ENCODE measurements at regions not wholly inside any gene's neighbourhood (a gene's known extent, or its start where the extent isn't known, plus 50 kb on each side); places are given as distances from the start of the nearest gene placed in this dataset.

DNA sequence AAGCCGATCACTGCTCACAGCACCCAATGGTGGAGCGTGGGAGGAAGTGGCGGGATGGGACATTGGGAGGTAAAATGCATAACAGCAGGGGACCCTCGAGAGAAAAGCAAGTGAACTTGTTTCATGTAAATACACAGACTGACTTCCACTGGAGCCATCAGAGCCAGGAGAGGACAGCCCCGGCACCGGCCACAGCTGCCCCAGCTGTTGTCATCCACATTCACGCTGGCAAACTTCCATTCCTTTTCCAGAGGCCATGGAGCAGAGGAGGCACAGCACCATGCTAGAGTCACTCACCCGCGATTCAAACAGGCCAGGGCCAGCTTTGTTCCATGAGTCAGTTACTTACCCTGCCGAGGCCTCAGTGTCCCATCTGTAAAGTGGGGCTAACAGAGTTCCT, 610.9 kb upstream of the SALL3 start:
- H3K36me3 Mint-ChIP-seq = no peaks in the 10 kb centered on the region
- H3K4me3 Mint-ChIP-seq = no peak overlapping the region
- H3K9me3 Mint-ChIP-seq = no peaks in the 10 kb centered on the region
- H3K4me1 Mint-ChIP-seq = no peaks in the 10 kb centered on the region
- H3K27ac Mint-ChIP-seq = no peak overlapping the region
- no peaks in the 10 kb centered on the region for H3K27me3 Mint-ChIP-seq

DNA sequence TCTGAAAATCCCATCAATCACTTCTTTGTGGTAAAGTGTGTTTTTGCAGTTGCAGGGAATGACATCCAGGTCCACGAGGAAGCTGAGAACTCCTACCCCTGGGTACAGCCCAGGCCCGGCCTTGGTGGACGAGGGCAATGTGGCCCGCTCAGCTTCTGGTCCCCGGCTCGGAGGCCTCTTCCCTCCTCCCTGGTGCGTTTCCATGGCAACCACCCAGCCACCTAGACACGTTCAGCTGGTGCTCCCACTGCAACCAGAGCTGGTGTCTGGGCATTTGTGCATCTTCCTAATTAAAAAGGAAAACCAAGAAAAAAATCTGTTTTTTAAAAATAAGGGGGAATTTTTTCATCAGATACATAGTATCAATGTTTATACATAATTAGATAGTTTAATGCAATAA, 603.6 kb upstream of the SALL3 start:
- H3K27me3 Mint-ChIP-seq = no peaks in the 10 kb centered on the region
- H3K27ac Mint-ChIP-seq = no peak overlapping the region
- no peaks in the 10 kb centered on the region for H3K4me1 Mint-ChIP-seq
- H3K36me3 Mint-ChIP-seq = no peaks in the 10 kb centered on the region
- no peak overlapping the region for H3K4me3 Mint-ChIP-seq
- no peaks in the 10 kb centered on the region for H3K9me3 Mint-ChIP-seq

DNA sequence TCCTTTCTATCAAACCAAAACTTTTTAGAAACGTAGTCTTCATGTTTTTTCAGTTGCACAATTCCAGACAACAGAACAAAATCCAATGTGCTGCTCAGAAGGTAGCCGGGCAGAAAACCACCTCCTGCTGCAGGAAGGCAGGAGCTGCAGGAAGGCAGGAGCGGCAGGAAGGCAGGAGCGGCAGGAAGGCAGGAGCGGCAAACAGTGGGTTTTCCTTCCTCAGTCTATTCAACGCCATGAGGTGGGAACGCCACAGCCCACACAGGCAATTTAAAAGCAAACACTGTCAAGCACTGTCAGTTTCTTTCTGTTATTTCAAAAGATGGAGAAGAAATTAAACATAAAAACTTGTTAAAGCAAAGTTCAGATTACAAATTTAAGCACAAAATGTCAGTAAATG, 601.2 kb upstream of the SALL3 start:
- H3K27me3 Mint-ChIP-seq = no peaks in the 10 kb centered on the region
- H3K27ac Mint-ChIP-seq = no peak overlapping the region
- no peak overlapping the region for H3K4me3 Mint-ChIP-seq
- no peaks in the 10 kb centered on the region for H3K4me1 Mint-ChIP-seq
- no peaks in the 10 kb centered on the region for H3K36me3 Mint-ChIP-seq
- no peaks in the 10 kb centered on the region for H3K9me3 Mint-ChIP-seq

DNA sequence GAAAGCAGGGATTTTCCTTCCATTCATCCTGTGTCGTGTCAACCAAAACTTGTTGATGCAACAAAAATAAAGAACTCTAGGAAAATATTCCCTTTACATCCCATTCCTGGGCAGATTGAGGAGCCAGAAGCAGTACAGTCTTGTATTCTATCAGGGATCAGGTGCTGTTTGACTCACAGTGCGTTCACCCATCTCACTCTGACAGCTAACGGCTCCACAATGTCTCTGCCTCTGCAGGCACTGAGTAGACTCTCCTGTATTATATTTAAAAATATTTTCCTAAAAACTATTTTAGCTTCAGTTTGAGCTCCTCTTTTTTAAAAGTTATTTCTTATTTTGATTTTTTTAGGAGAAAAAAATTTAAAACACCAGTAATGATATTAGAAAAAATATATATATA, 600.6 kb upstream of the SALL3 start:
- Mint-ChIP-seq H3K4me1 (no peaks in the 10 kb centered on the region), H3K27me3 (no peaks in the 10 kb centered on the region), H3K36me3 (no peaks in the 10 kb centered on the region), H3K4me3 (no peak overlapping the region), H3K9me3 (no peaks in the 10 kb centered on the region), H3K27ac (no peak overlapping the region)

DNA sequence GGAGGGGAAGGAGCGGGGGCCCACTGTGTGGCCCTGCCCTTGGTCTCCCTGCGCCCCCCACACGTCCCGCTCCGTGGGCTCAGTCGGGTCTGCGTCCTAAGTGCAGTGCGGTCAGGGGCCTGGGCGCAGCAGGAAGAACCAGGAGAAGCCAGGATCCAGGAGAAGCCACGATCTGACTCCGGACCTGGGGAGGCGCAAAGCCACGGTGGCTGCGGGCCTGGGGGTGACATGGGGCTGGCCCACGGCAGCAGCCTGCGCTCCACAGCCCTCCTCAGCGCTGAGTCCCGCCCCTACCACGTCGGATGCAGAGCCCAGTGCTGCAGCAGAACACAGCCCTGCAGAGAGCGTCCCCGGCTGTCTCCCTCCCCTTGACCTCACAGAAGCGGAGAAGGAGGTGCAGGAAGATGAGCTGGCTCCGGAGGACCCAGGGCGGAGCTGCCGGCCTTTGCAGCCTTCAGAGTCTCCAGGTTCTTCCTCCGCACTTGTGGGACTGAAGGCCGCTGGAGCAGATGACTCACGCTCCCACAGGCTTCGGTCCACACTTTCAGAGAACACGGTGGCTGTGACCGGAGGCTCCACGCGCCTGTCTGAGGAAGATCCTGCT, 589.2 kb upstream of the SALL3 start:
- Mint-ChIP-seq H3K4me1 (no peaks in the 10 kb centered on the region), H3K9me3 (peaks cover 22% of the 10 kb centered on the region), H3K27ac (no peak overlapping the region), H3K4me3 (no peak overlapping the region), H3K36me3 (peaks cover 1% of the 10 kb centered on the region), H3K27me3 (no peaks in the 10 kb centered on the region)

DNA sequence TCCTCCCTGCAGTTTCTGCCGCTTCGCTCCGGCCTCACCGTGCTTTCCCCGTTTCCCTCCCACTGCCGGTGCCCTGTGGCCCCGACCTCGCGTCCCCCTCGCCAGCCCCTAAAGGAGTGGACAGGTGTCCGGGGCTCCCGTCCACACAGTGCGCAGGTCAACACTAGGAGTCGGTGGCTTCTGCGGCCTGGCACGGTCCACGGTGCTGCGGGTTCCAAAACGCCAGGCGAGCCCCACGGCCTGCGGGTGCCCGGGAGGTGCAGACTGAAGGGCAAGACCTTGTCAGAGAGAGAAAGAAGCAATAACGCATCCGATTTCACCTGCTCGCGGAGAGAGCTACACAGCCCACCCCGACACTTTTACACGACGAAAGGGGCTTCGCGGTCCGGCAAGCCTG, 588.7 kb upstream of the SALL3 start:
- H3K9me3 Mint-ChIP-seq = peaks cover 20% of the 10 kb centered on the region
- H3K27ac Mint-ChIP-seq = no peak overlapping the region
- H3K4me1 Mint-ChIP-seq = no peaks in the 10 kb centered on the region
- no peak overlapping the region for H3K4me3 Mint-ChIP-seq
- H3K36me3 Mint-ChIP-seq = peaks cover 1% of the 10 kb centered on the region
- H3K27me3 Mint-ChIP-seq = no peaks in the 10 kb centered on the region

DNA sequence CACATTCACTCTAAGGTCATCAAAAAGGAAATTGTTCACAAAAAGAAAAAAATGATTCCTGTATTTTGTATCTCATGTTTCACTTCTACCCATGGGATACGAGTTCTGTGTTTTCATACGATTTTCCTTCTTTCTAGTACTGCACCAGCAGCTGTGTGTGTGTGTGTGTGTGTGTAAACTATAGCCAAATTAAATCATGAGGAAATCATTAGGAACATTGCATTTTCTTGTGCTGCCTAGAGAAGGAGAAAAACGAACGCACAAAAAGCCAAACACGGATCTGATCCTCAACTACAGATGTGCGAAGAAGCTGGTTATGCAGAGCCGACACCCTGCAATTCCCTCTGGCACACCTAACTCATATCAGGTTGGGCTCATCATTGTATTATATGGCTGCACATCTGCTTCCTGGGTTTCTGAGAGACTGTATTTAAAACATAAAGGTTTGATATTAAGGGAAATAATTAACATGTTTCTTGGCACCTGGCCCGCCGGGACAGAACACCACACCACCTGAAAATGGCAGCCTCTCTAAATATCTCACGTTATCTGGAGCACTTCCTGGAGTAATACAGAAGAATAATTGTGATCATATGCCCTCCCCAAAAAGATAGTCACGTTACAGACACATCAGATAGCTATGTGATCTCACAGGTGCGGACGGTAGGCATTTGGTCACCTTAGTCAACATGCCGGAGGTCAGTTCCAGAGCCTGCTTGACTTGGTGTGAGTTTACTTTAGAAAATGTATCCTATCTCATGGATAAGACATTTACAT, 586.3 kb upstream of the SALL3 start:
- no peak overlapping the region for H3K4me3 Mint-ChIP-seq
- no peaks in the 10 kb centered on the region for H3K36me3 Mint-ChIP-seq
- H3K27me3 Mint-ChIP-seq = no peaks in the 10 kb centered on the region
- peaks cover 8% of the 10 kb centered on the region for H3K9me3 Mint-ChIP-seq
- H3K4me1 Mint-ChIP-seq = no peaks in the 10 kb centered on the region
- H3K27ac Mint-ChIP-seq = no peak overlapping the region

DNA sequence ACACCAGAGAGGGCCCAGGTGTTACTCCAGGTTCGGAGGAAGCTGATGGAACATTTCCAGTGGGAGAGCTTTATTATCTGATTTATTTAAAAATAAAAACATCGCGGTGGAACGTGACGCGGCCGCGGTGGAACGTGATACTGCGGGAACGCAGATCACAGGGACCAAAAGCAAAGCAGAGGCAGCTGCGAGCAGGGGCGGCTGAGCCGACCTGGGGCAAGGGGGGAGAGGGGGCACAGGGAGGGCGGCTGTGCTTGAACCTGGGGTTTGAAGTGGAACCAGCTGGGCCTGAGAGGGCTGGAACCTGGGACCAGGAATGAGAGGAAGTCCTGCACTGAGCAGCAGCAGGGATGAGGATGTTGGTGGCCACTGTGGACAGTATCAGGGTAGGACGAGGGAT, 583.5 kb upstream of the SALL3 start:
- H3K27me3 Mint-ChIP-seq = no peaks in the 10 kb centered on the region
- H3K27ac Mint-ChIP-seq = no peak overlapping the region
- no peaks in the 10 kb centered on the region for H3K9me3 Mint-ChIP-seq
- no peak overlapping the region for H3K4me3 Mint-ChIP-seq
- H3K36me3 Mint-ChIP-seq = no peaks in the 10 kb centered on the region
- no peaks in the 10 kb centered on the region for H3K4me1 Mint-ChIP-seq

DNA sequence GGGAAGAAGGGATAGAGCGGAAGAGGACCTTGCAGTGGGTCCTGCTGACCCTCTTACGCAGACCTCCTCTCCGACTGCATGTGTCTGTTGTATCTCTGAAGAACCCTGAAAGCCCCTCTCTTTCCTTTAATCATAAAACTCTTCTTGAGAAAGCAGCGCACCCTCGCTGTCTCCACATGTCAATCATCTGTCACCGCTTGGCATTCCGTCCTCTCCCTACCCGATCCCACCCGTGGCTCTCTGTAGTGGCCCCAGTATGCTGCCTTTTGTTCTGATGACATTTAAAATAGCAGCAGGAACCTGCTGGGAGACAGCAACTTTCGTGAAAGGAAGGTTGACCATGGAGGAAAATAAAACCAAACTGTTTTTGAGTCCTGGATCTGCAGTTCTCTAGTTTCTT, 582.9 kb upstream of the SALL3 start:
- no peak overlapping the region for H3K27ac Mint-ChIP-seq
- H3K27me3 Mint-ChIP-seq = no peaks in the 10 kb centered on the region
- H3K36me3 Mint-ChIP-seq = no peaks in the 10 kb centered on the region
- H3K9me3 Mint-ChIP-seq = no peaks in the 10 kb centered on the region
- H3K4me1 Mint-ChIP-seq = no peaks in the 10 kb centered on the region
- no peak overlapping the region for H3K4me3 Mint-ChIP-seq

DNA sequence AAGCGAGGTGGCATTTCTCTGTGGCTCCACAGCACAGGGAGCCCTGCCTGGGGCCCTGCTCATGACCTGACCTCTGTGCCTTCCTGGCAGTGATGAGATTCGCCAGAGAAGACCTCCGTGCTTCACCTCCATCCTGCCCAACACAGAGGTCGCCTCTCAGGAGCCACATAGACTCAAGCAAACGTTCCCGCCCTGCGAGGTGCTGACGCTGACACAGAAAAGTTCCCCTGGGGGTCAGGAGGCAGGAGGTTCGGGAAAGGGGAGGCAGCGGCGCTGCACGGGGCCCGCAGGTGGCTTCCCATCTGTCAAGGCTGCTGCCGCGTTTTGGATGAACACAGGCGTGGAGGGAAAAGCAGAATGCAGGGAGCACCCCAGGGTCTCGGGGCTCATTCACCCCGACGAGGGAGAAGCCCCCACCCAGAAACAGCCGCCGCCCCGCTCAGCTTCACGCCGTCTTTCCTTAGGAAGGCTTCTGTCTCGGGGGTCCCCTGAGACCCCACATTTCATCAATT, 579.6 kb upstream of the SALL3 start:
- no peaks in the 10 kb centered on the region for H3K27me3 Mint-ChIP-seq
- no peak overlapping the region for H3K27ac Mint-ChIP-seq
- no peaks in the 10 kb centered on the region for H3K4me1 Mint-ChIP-seq
- no peak overlapping the region for H3K4me3 Mint-ChIP-seq
- no peaks in the 10 kb centered on the region for H3K9me3 Mint-ChIP-seq
- H3K36me3 Mint-ChIP-seq = no peaks in the 10 kb centered on the region

DNA sequence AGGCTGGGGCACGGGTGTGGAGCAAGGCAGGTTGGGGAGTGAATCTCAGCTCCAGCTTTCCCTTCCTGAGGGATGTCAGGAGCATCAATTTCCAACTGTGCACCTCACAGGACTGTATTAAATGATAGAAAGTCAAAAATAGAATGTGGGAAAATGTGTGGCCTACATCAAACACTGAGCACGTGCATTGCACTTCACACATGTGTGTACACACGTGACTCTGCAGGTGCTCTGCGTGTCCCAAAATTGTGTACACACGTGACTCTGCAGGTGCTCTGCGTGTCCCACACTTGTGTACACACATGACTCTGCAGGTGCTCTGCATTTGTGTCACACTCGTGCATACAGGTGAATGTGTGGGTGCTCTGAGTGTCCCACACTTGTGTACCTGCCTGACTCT, 577.2 kb upstream of the SALL3 start:
- H3K4me3 Mint-ChIP-seq = no peak overlapping the region
- H3K36me3 Mint-ChIP-seq = no peaks in the 10 kb centered on the region
- no peaks in the 10 kb centered on the region for H3K9me3 Mint-ChIP-seq
- peaks cover 10% of the 10 kb centered on the region for H3K4me1 Mint-ChIP-seq
- no peak overlapping the region for H3K27ac Mint-ChIP-seq
- H3K27me3 Mint-ChIP-seq = no peaks in the 10 kb centered on the region

DNA sequence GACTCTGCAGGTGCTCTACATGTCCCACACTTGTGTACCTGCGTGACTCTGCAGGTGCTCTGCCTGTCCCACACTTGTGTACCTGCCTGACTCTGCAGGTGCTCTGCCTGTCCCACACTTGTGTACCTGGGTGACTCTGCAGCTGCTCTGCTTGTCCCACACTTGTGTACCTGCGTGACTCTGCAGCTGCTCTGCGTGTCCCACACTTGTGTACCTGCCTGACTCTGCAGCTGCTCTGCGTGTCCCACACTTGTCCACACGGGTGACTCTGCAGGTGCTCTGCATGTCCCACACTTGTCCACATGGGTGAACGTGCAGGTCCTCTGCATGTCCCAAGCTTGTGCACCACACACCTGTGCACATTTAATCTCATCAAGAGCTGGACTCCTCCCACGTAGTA, 576.7 kb upstream of the SALL3 start:
- H3K4me3 Mint-ChIP-seq = no peak overlapping the region
- no peak overlapping the region for H3K27ac Mint-ChIP-seq
- H3K9me3 Mint-ChIP-seq = no peaks in the 10 kb centered on the region
- no peaks in the 10 kb centered on the region for H3K36me3 Mint-ChIP-seq
- peaks cover 12% of the 10 kb centered on the region for H3K4me1 Mint-ChIP-seq
- H3K27me3 Mint-ChIP-seq = no peaks in the 10 kb centered on the region

DNA sequence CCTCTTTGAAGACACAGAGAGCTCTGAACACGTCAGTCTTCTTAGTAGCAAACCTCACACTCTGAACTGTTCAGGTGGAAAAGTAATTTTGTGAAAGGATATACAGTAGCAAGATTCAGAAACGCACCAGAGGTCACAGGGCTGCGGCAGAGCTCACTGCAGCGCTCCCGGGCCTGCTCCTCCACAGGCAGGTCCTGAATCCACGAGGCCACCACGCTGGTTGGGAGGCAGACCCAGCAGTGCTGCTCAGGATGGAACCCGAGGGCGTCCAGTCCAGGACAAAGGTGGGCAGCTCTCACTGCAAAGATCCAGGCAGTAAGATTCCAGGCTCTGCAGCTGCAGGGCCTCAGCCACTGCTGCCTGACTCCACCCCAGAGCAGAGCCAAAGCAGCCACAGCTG, 576.2 kb upstream of the SALL3 start:
- H3K27ac Mint-ChIP-seq = no peak overlapping the region
- no peaks in the 10 kb centered on the region for H3K9me3 Mint-ChIP-seq
- no peak overlapping the region for H3K4me3 Mint-ChIP-seq
- no peaks in the 10 kb centered on the region for H3K36me3 Mint-ChIP-seq
- H3K4me1 Mint-ChIP-seq = peaks cover 15% of the 10 kb centered on the region
- H3K27me3 Mint-ChIP-seq = no peaks in the 10 kb centered on the region

DNA sequence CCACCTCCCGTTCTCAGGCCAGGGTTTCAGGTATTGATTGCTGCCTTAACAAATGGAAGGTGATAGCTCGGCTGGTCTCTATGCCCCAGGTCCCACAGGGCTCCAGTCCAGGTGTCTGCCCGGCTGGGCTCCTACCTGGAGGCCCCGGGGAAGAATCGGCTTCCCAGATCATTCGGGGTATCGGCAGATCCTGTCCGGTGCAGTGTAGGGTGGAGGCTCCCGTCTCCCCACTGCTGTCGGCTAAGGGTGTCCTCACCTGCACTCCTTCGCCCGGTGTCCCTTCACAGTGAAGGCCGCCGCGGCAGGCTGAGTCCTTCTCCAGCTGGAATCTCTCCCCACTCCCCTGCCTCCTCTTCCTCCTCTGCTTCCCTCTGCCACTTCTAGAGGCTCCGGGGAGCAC, 573.9 kb upstream of the SALL3 start:
- H3K27me3 Mint-ChIP-seq = no peaks in the 10 kb centered on the region
- no peak overlapping the region for H3K27ac Mint-ChIP-seq
- no peaks in the 10 kb centered on the region for H3K9me3 Mint-ChIP-seq
- no peak overlapping the region for H3K4me3 Mint-ChIP-seq
- no peaks in the 10 kb centered on the region for H3K36me3 Mint-ChIP-seq
- peaks cover 15% of the 10 kb centered on the region for H3K4me1 Mint-ChIP-seq

DNA sequence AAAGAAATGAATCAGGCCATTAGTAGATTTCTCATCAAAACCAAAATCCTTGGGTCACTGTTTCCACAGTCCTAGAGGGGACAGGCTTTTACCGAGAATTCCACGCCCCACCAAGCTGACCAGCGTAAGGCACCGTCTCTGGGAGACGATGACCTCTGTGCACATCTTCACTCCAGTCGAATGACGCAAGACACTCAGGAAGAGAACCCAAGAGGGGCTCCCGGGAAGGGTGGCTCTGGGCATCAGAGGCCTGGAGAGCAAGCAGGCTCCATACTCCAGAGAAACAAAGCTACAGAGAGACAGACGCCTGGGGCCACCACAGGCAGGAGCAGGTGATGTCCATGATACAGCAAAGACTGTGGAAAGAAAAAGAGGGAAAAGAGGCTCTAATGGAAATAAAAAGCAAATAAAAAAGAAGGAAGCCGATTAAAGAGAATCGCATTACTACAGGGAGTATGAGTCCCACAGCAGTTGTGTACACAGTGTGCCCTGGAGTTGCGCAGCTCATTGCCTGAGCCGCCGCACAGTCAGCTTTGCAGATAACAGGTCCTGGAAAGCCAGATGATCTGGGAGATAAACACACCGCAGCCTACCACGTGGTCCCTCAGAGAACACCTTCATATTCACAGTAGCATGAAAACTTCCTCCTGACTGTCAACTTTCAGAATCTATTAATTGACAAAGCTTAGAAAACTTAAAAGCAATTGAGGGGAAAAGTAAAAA, 572.7 kb upstream of the SALL3 start:
- no peak overlapping the region for H3K27ac Mint-ChIP-seq
- H3K4me3 Mint-ChIP-seq = peak overlapping the region; percentile 38
- H3K27me3 Mint-ChIP-seq = no peaks in the 10 kb centered on the region

DNA sequence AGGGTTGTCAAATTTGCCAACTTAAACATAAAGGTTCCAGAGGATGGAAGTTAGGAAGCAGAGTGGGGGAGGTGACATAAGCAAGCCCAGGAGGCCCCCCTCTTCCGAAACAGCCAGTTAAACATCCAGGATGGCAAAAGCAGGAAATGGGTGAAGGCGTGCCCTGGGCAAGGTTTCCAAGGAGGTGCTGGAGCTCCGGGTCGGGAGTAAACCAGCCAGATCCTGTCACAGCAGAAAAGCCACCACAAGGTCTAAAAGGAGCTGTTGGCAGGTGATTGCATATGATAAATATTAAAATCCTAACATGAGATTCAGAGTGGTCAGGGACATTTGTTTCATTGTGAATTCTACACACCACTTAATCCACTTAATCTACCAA, 572.2 kb upstream of the SALL3 start:
- no peaks in the 10 kb centered on the region for H3K36me3 Mint-ChIP-seq
- H3K27ac Mint-ChIP-seq = no peak overlapping the region
- peak overlapping the region; percentile 38 for H3K4me3 Mint-ChIP-seq
- no peaks in the 10 kb centered on the region for H3K9me3 Mint-ChIP-seq
- peaks cover 15% of the 10 kb centered on the region for H3K4me1 Mint-ChIP-seq
- H3K27me3 Mint-ChIP-seq = no peaks in the 10 kb centered on the region

More for the DNA sequence above, 572.7 kb upstream of the SALL3 start:
- Mint-ChIP-seq H3K9me3 (no peaks in the 10 kb centered on the region), H3K4me1 (peaks cover 15% of the 10 kb centered on the region), H3K36me3 (no peaks in the 10 kb centered on the region)

Data from activated naive CD4-positive, alpha-beta T cell treated with anti-CD3 and anti-CD28 coated beads, Interleukin-2, amount 50 U/mL, for 24 hours (primary cell).